Fibroblast of gingiva (primary cell): ENCODE measurements at regions not wholly inside any gene's neighbourhood (a gene's known extent, or its start where the extent isn't known, plus 50 kb on each side); places are given as distances from the start of the nearest gene placed in this dataset.
"Not testable (repeated sequence)": the region's sequence is repeated elsewhere in the genome, so short reads cannot be mapped to it uniquely, and the experiment has no call there.

Experiments used
- DNase-seq: peaks from one replicate; pipeline ENCODE4 v3.0.0-alpha.2; 2011; ENCODE audit warnings: low read depth

DNA sequence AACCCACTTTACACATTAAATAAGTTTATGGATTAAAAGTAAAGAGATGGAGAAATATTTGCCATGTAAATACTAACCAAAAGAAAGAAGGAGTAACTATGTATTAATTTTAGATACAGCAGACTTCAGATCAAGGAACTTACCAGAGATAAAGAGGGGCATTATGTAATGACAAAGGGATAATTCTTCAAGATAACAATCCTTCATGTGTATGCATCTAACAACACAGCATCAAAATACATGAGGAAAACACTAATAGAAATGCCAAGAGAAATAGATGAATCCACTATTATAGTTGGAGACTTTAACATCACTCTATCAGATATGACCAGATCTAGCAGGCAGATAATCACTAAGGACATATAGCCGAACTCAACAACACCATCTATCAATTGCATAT, 149.8 kb upstream of the ANKRD55 start:
- DNase-seq, result no peak

DNA sequence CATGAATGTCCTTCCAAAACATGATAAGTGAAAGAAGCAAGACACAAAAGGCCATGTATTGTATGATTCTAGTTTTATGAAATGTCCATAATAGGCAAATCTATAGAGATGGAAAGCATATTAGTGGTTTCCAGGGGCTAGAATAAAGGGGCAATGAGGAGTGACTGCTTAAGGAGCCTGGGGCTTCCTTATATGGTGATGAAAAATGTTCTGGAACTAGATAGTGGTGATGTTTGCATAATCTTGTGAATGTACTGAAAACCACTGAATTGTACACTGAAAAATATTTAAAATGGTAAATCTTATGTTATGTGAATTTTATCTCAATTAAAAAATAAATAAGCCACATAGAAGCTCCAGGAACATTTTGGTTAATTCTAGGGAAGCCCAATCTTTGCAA, 144.4 kb upstream of the ANKRD55 start:
- no peak for DNase-seq

DNA sequence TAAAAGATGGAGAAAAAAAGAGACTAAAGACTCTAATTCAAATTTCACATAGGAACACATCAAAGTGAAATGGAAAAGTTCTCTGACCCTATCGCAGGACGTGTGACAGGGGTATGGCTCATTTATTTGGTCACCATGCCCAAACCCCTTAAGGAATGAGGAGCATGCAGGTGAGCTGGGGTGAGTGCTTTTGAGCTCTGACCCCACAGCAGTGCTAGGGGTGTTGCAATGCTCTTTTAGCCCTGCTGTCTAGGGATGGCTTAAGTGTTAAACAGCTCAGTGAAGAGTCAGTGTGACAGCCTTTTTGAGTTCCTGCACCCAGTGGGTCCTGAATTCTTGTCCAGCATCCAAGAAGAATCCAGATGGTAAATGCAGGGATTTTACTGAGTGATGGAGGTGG, 143.0 kb upstream of the ANKRD55 start:
- no peak for DNase-seq

DNA sequence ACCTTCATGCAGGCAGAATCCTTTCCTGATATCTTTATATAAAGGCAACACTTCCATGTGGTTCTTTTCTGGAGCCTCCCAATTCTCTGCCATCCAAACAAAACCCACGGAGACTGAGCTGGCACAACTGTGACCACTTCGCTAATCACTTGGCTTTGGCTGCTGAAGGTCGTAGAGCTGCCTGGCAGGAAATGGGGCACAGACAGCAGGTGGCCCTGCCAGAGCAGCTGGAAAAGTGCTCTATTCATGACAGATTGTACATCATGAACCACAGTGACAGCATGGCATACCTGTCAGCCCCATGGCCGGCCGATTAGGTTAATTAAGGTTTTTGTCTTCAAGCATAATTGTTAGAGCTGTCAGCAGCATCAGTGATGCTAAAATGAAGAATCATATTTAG, 141.9 kb upstream of the ANKRD55 start:
- no peak for DNase-seq

DNA sequence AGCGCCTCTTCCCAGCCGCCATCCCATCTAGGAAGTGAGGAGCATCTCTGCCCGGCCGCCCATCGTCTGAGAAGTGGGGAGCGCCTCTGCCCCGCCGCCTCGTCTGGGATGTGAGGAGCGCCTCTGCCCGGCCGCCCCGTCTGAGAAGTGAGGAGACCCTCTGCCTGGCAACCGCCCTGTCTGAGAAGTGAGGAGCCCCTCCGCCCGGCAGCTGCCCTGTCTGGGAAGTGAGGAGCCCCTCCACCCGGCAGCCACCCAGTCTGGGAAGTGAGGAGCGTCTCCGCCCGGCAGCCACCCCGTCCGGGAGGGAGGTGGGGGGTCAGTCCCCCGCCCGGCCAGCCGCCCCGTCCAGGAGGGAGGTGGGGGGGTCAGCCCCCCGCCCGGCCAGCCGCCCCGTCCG, 139.4 kb upstream of the ANKRD55 start:
- not testable (repeated sequence) for DNase-seq

DNA sequence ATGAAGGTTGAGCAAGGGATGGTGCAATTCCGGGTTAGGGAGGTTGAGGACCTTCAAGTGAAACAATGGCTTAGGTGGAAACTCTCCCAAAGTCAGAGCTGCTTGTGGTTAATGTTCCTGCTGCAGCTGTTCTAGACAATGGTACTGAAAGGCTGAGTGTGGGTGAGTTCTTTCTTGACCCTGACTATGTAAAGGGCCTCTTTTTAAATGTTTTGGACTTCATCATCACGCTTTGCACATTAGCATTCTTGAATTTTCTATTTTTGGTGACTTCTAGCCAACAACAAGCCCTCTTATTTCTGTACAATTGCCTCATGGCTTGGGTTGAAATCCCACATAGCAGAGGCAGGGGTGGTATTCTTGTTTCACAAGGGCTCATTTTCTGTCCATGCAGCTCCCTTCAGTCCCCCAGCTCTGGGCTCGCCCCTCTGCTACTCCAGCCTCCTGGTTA, 136.3 kb upstream of the ANKRD55 start:
- DNase-seq, result no peak

DNA sequence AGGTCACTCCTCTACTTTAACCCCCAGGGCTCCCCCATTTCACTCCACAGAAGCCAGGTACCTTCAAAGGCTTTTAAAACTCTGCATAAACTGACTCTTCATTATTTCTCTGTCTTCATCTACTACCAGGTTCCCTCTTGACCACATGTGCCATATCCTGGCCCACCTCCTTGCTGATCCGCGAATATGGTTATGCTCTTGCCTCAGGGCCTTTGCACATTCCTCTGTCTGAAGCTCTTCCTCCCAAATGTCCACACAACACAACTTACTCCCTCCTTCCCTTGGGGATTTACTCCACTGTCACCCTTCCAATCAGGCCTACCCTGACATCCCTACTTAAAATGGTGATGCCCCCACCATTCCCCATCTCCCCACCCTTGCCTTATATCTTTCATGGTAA, 134.6 kb upstream of the ANKRD55 start:
- DNase-seq, result no peak

DNA sequence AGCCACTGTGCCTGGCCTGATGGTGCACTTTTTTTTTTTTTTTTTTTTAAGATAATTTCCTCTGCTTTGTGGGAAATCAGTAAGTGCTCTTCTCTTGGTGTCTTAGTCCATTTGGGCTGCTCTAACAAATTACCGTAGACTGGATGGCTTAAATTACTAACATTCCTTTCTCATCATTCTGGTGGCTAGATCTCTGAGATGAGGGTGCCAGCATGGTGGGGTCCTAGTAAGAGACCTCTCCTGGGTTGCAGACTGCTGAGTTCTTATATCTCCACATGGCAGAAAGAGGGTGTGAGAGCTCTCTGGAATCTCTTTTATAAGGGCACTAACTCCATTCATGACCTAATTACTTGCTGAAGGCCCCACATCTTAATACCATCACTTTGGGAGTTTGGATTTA, 133.9 kb upstream of the ANKRD55 start:
- DNase-seq, result no peak

DNA sequence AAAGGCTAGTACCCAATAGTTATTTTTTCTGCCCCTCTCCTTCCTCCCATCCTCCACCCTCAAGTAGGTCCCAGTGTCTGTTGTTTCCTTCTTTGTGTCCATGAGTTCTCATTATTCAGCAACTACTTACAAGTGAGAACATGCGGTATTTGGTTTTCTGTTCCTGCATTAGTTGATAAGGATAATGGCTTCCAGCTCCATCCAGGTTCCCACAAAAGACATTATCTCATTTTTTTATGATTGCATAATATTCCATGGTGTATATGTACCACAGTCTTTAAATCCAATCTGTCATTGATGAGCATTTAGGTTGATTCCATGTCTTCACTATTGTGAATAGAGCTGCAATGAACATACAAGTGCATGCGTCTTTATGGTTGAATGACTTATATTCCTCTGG, 128.3 kb upstream of the ANKRD55 start:
- DNase-seq, result no peak

DNA sequence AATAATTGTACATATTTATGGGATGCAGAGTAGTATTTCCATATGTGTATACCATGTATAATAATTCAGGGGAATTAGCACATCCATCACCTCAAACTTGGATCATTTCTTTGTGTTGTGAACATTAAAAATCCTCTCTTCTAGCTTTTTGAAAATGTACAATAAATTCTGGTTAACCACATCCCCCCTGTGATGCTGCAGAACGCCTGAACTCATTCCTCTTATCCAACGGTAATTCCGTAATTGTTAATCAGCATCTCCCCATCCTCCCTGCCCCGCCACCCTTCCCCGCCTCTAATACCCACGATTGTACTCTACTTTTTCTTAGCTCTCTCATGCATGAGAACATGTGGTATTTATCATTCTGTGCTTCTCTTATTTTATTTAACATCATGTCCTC, 127.7 kb upstream of the ANKRD55 start:
- no peak for DNase-seq

DNA sequence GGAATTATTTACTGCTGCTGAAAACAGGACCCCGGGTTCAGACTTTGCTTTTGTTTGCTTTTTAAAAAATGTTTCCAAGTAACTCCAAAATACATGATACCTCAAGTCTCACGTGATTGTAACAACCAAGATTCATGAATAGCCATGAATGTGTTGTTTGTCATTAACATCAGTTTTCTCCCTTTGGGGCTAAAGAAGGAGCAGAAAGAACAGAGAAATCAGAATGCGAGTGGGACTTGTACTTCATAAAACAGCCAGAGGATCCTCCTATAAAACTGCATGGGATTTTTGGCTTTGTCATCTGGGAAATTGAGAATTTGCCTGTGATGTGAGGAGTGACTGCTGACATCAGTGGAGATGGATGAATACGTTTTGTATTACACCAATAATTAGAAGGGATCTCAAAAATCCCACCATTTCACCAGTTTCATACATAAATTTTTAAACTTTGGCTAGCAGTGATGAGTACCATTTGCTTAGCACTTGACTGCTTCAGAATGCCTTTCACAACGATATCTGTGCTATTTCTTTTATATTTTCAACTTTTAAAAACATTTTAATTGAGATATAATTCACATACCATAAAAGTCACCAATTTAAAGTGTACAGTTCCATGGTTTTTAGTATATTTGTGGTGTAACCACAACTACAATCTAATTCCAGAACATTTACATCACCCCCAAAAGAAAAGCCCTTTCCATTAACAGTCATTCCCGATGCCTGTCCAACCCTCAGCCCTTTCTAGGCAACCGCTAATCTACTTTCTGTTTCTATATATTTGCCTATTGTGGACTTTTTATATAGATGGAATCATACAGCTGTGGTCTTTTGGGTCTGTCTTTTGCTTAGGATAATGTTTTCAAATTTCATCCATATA, 126.9 kb upstream of the ANKRD55 start:
- DNase-seq, result no peak

DNA sequence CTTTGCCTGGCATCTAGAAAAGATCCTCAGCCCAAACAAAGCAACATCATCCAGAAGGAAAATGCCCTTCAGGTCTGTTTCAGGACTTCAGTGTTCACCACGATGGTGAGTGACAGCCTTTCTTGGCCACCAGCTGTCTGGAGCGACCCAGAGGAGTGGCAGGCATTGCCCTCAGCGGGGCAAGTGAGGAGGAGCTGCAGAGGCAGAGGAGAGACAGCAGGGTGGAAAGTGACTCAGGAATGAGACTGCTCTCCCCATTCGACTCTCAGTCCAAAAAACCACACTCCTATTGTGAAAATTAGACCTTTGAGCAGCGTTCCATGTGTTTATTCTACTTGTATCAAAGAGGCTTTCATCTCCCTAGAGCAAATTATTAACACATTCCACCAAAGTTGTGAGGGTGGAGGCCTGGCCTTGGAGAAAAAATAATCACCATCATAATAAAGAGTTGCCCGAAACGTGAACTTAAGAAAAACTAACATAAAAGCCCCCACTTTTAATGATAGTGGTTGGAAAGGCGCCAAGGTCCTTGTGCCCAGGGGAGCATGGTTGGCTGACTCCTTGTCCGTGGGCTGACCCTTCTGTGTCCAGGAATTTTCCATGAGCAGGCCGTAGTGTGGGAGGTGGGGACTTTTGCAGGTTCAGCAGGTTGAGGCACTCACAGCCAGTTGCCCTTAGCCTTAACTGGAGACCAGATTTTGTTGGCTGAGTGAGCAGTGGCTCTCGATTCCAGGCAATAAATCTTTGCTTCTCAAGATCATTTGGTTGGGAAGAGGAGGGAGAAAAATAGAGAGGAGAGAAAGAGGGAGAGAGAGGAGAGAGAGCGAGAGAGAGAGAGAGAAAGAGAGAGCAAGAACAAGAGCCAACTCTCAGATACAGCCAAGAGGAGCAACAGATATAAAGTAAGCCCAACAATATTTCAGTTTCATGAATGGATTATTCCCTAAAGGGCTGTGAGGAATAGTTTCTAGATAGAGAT, 125.9 kb upstream of the ANKRD55 start:
- DNase-seq, result peak; percentile 14

DNA sequence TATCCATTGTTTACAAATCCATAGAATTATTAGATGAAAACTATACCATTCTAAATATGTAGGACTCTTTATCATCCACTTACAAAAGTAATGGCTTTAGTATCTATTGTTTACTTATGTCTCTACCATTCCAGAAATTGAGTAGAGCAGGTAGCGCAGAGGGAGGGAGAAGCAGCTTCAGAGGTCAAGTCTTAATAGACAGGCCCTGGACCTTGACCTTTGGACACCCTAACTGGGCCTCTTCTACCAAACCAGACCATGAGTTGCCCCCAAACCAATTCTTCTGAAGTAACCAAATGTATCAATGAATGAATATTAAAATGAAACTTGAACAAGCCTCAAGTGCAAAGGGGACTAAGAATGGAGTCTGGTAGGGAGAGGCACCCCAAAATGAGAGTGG, 124.9 kb upstream of the ANKRD55 start:
- no peak for DNase-seq

DNA sequence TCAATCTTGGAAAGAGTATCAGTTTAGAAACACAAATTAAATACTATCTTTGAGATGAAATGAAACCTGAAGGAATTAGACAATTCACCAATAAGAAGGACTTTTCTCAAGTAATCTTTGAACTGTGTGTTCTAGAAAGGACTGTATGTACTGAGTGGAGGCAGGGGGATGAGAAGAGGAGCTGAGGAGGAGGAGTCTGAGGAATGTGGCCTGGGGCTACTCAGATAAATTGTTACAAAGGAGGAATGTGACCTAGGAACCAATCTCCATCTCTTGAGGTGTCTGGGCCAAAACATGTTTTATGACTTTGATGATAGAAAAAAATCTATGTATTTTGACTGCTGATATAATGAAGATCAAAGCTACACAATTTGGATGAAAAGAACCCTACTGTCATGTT, 124.3 kb upstream of the ANKRD55 start:
- DNase-seq, result no peak

DNA sequence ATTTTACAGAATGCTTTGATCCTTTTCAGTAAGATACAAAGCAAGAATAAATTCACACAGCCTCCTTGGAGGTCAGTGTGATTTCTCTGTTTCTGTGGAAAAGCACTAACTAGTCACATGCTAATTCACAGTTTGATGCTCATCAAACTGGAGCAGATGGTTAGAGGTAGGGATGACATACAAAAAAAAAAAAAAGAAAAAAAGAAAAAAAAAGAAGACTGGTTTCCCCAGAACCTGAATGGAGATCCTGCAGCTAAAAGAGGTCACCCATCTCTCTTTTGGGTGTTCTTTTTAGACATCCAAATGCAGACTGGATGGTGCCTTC, 123.7 kb upstream of the ANKRD55 start:
- DNase-seq, result no peak

DNA sequence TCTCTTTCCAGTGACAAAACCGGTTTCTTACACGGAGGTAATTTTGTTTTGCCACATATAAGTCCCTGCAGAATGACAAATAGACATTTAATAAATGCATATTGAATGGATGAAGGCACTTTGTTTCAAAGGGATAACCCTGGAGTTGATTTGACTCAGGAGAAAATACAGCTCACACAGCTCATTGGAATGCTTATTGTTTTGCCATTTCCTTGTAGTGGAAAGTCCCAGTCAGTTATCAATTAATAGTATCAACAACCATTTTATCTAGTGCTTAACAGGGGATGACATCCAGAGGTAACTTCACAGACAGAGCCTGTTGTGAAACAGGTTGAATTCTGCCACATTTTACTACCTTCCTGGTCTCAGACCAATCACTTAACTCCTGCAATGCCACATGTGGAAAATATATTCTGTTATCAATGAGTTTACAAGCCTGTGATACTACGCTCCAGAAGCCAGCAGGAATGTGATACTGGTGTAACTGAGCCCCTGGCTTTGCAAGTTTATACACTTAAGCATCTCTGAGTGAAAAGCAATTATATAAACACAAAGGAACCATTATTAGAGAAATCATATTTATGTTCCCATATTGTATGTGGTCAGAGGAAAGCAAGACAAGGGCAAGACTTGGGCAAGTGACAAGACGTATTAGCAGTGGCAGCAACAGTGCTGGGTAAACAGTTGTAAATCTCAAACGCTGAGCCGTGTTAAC, 123.1 kb upstream of the ANKRD55 start:
- DNase-seq, result no peak

DNA sequence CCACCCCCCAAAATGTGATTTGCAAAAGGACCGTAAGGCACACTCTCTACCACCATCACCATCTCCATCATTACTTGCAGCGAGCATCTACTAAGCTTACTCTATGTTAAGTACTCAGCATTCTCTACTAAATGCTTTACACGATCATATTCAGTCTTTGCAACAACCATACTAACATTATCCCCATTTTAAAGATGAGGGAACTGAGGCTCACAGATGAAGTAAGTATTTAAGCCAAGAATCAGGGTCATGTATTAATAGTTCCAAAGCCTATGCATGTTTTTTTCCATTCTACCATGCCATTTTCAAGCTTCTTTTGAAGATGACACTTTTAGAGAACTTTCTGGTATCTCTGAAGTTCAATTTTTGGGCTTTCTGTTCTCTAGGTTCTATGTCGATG, 121.7 kb upstream of the ANKRD55 start:
- no peak for DNase-seq

DNA sequence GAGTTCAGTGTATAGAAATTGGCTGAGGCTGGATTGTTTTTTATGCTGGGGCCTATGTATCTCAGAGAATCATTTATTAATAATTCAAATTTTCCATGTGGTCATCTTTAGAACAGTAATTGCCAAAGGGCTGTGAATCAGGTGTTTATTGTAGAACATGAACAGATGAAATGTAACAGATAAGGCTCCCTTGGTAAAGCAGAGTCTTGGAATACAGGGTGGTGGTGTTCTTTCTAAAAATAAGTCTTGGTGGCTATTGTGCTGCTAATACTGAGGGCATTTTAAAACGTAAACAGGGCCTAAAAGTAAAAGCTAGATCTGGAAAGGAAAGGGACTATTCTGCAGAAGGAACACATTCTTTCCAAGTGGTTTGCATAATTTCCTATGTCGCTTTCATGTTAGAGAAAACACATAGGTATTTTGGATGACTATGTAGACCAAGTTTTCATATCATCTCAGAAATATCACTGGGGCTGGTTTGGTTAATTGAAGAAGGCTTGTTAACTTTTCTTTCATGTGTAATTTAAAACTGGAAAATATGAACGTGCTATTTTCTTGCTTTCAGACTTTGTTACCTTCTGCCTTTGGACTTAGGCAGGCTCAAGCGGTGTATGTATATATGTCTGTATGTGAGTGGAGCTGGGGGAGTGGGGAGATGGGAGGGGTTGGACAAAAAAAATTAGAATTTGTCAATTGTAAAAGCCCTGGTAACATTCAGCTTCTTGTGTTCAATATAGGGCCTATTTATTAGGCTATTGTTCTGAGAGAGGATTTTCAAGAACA, 119.9 kb upstream of the ANKRD55 start:
- no peak for DNase-seq

DNA sequence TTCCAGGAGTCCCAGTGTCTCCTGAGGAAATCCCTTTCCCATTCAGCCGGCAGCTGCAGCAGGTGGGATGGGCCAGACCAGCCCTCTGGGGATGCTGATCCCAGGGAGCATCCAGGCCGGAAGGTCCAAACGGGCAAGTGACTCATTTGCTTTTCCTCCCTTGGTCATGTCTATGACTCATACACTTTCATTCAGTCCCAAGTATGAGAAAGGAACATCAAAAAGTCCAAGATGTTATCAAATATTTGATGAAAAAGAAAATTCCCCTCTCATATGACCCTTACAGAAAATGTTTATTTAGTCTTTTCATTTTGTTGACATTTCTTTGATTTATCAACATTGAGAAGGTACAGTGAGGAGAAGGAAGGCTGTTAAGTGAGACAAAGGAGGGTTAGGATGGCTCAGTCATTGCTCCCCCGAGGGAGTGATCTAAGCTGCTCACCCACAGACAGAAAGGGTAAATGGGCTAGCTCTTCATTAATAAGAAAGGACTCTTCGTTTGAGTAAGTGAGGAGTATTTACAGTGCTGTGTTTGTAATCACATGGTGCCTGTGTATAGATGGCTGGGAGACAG, 117.6 kb upstream of the ANKRD55 start:
- DNase-seq, result peak; percentile 53

DNA sequence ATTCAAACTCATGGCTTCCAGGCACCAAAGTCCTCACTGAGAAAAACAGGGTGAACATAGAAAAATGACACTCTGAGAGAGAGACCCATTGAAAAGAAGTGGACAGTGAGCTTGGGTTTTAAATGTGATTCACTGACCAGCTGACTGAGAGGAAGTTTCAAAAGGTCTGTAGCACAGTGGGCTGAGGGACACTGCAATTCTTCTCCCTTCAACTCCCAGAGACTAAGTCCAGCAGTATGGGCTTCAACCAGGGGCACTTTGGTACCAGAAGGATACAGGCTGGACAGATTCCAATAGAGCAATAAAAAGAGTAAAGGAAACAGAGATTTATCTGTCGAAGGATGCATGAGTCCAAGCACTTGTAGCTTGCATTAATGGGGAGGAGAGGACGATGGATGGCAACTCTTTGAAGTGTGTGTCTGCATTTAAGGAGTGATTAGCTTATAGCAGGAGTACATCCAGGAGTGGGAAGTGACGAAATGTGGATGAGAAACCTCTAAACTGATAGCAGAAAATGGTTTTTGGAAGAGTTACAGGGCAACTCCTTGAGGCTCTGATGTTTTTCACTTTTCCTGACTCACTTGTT, 117.0 kb upstream of the ANKRD55 start:
- no peak for DNase-seq

DNA sequence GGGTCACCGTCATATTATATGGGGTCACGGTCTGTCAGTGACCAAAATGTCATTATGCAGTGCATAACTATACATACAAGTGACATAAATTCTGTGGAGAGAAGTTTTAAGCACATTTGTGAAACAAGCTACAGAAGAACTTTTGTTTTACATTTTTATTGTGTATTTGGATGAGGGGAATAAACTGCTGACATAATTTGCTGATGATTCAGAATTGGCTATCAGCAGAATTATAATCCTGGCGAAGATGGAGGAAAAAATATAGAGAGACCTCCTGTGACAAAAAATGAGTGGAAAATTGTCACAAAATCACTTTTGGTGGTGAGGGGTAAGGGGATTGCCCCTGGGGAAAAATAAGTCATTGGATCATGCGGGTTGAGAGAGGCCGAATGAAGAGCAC, 116.3 kb upstream of the ANKRD55 start:
- no peak for DNase-seq
